ENCODE measurements at regions not wholly inside any gene's neighbourhood (a gene's known extent, or its start where the extent isn't known, plus 50 kb on each side); places are given as distances from the start of the nearest gene placed in this dataset.

- TF ChIP-seq ASH2L (IDR thresholded peaks at IDR 0.05; ENCODE audit: borderline replicate concordance, low read depth) (no peak), NFIC (IDR thresholded peaks at IDR 0.05; ENCODE audit: low read depth, low read length) (no peak), ZZZ3 (IDR thresholded peaks at IDR 0.05; ENCODE audit: control insufficient read depth, insufficient read length, low read depth) (no peak), NR2C2 (IDR thresholded peaks at IDR 0.05; ENCODE audit: borderline replicate concordance, control insufficient read depth, insufficient read length, low read depth) (no peak), EP300 (IDR thresholded peaks at IDR 0.05; ENCODE audit: borderline replicate concordance in 1 of 2, control insufficient read depth in 1 of 2, low read depth in 2 of 2, low read length in 2 of 2) (no peak), TARDBP (IDR thresholded peaks at IDR 0.05; ENCODE audit: borderline replicate concordance) (no peak), EGR1 (IDR thresholded peaks at IDR 0.05; ENCODE audit: borderline replicate concordance in 1 of 2, low read depth in 2 of 2, low read length in 2 of 2) (no peak), ZNF24 (IDR thresholded peaks at IDR 0.05) (no peak), SIN3A (IDR thresholded peaks at IDR 0.05; ENCODE audit: low read depth, low read length) (no peak), GATAD2B (conservative IDR thresholded peaks at IDR 0.05; ENCODE audit: low read depth) (no peak), NKRF (conservative IDR thresholded peaks at IDR 0.05) (no peak), FOXM1 (IDR thresholded peaks at IDR 0.05; ENCODE audit: low read depth, low read length) (no peak), ESRRA (IDR thresholded peaks at IDR 0.05; ENCODE audit: low read length) (no peak), EZH2 (IDR thresholded peaks at IDR 0.05; ENCODE audit: borderline replicate concordance, control insufficient read depth, low read depth, low read length) (no peak), ZSCAN29 (IDR thresholded peaks at IDR 0.05) (no peak), USF2 (IDR thresholded peaks at IDR 0.05; ENCODE audit: borderline replicate concordance, low read depth, low read length) (no peak)
- DNase-seq (ENCODE audit: low read depth, low spot score) = no peak
- in situ Hi-C loops (cut with MboI) (no loop called here), intact Hi-C loops (cut with micrococcal nuclease; ENCODE audit: unreplicated experiment) (loop anchor here (5.0 kb wide), 2 partner anchors 48 to 198 kb away; partner anchors contain the start of gene PLS3)
- Histone ChIP-seq H3K36me3 (ENCODE audit: control insufficient read depth in 2 of 2, insufficient read depth in 2 of 2, low read length in 1 of 2) (no peaks in the 10 kb centered on the region), H3K27ac (ENCODE audit: control insufficient read depth, insufficient read depth) (no peak overlapping the region), H3K4me3 (no peak overlapping the region), H3K9me3 (replicated peaks; ENCODE audit: control insufficient read depth, insufficient read depth, low read length) (no peaks in the 10 kb centered on the region), H3K27me3 (replicated peaks in 1 of 2; ENCODE audit: control insufficient read depth in 2 of 2, insufficient read depth in 2 of 2, low read length in 1 of 2) (no peaks in the 10 kb centered on the region; a peak in 1 of 4 replicates), H3K4me2 (ENCODE audit: control insufficient read depth, insufficient read depth) (no peak overlapping the region), H2AFZ (ENCODE audit: control insufficient read depth, low read depth, low read length) (no peak overlapping the region), H3K79me2 (ENCODE audit: control insufficient read depth, insufficient read depth, low read length) (no peaks in the 10 kb centered on the region), H3K4me1 (ENCODE audit: control insufficient read depth, insufficient read depth, low read length) (no peaks in the 10 kb centered on the region), H4K20me1 (ENCODE audit: control insufficient read depth, insufficient read depth) (no peaks in the 10 kb centered on the region), H3K9ac (ENCODE audit: control insufficient read depth, insufficient read depth, low read length) (no peak overlapping the region)
- no TSS peak for BruUV-seq (replicated peaks)
- no peak for ATAC-seq
- RAD21 ChIA-PET (ENCODE audit: unreplicated experiment) = interaction anchor here (0.7 to 3.9 kb wide), 8 partner anchors 17 to 279 kb away, joined by 3 to 19 read pairs (median 4); partner anchors contain the start of gene PLS3
- no peak for FAIRE-seq
- CTCF ChIA-PET = interaction anchor here (0.6 to 4.0 kb wide), 12 partner anchors 9 to 279 kb away, joined by 3 to 33 read pairs (median 5); no protein-coding TSS in a partner anchor
- SMC1A ChIA-PET (ENCODE audit: uncharacterized antibody, unreplicated experiment) = interaction anchor here (0.7 to 4.2 kb wide), 16 partner anchors 8 to 278 kb away, joined by 3 to 31 read pairs (median 5); no protein-coding TSS in a partner anchor
- POLR2A ChIA-PET = interaction anchor here (0.6 kb wide), 1 partner anchor 94 kb away, joined by 3 read pairs; no protein-coding TSS in a partner anchor
- WGBS (ENCODE audit: insufficient coverage, insufficient replicate concordance, low lambda C conversion rate, missing lambda C conversion rate) = 50% methylated on average over 2 of the region's 2 CpGs
These were observed 74.4 kb downstream of the LUZP4 start for GRCh38 chrX:115363897-115364296.
